H1 (cell line): ENCODE measurements at regions not wholly inside any gene's neighbourhood (a gene's known extent, or its start where the extent isn't known, plus 50 kb on each side); places are given as distances from the start of the nearest gene placed in this dataset.

Experiments used
- BRCA1 ChIP-seq: IDR thresholded peaks from 2 replicates; pipeline ENCODE4 v1.6.1; 2012; ENCODE audit warnings: low read depth, low read length, improper control_type of control experiment
- CHD2 ChIP-seq: IDR thresholded peaks from 2 replicates; pipeline ENCODE4 v1.6.1; 2012; ENCODE audit warnings: low read length, improper control_type of control experiment
- CTCF ChIP-seq, 3 experiments: IDR thresholded peaks; 1 replicate in 2 of 3; 2 replicates in 1 of 3; pipeline versions ENCODE4 v1.5.1 to v1.6.1; 2011; ENCODE audit warnings: low read length in 3 of 3, mild to moderate bottlenecking in 3 of 3, inconsistent platforms in 2 of 3, low read depth in 1 of 3, moderate library complexity in 1 of 3; ENCODE audit not compliant: insufficient read depth in 1 of 3; ENCODE audit errors: control extremely low read depth in 1 of 3
- EP300 ChIP-seq, 2 experiments: IDR thresholded peaks; 1 replicate in 1 of 2; 2 replicates in 1 of 2; pipeline ENCODE4 v1.6.1; 2011 to 2012; ENCODE audit warnings: low read depth in 2 of 2, low read length in 2 of 2, mild to moderate bottlenecking in 2 of 2, borderline replicate concordance in 1 of 2, inconsistent platforms in 1 of 2, moderate library complexity in 1 of 2
- EZH2 ChIP-seq: fragments of 200-600 bp; sonication (generic); IDR thresholded peaks from 2 replicates; pipeline ENCODE4 v1.7.1; 2012; ENCODE audit warnings: low read depth, mild to moderate bottlenecking, moderate library complexity, low read length, inconsistent platforms; ENCODE audit not compliant: severe bottlenecking
- MAX ChIP-seq: IDR thresholded peaks from 2 replicates; pipeline ENCODE4 v1.6.1; 2012; ENCODE audit warnings: inconsistent platforms
- POLR2A ChIP-seq, 2 experiments: IDR thresholded peaks; 1 replicate in 1 of 2; 2 replicates in 1 of 2; pipeline ENCODE4 v1.6.1; 2011; ENCODE audit warnings: low read depth in 2 of 2, low read length in 2 of 2, mild to moderate bottlenecking in 2 of 2; ENCODE audit errors: control extremely low read depth in 1 of 2

GRCh38 chr1:177786176-177786745 is 183.6 kb downstream of the SEC16B start:
- TF ChIP-seq CTCF (IDR thresholded peaks at IDR 0.05; ENCODE audit: control extremely low read depth in 1 of 3, insufficient read depth in 1 of 3, low read depth in 1 of 3, low read length in 3 of 3) (no peak), BRCA1 (no peak), EZH2 (no peak), CHD2 (no peak), POLR2A (IDR thresholded peaks at IDR 0.05; ENCODE audit: control extremely low read depth in 1 of 2, low read depth in 2 of 2, low read length in 2 of 2) (no peak), EP300 (IDR thresholded peaks at IDR 0.05; ENCODE audit: borderline replicate concordance in 1 of 2, low read depth in 2 of 2, low read length in 2 of 2) (no peak), MAX (no peak)
